ENCODE measurements at regions not wholly inside any gene's neighbourhood (a gene's known extent, or its start where the extent isn't known, plus 50 kb on each side); places are given as distances from the start of the nearest gene placed in this dataset.

DNA sequence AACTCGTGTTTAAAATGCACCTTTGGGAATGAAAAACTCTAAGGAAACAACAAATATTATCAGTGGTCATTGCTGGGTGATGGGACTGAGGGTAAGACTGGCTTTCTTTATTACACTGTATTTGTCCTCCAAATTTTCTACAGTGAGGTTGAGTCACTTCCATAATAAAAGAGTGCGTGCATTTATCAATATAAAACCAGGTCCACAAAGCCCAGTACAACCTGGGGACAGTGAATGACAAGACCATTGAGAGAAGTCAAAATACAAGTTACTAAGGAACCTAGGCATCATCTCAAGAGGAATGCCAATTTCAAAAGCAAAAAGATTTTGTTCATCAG, 76.4 kb downstream of the MAGED4 start:
- intact Hi-C loops (cut with micrococcal nuclease; ENCODE audit: unreplicated experiment), result loop anchor here (1.0 kb wide), 2 partner anchors 368 to 647 kb away; partner anchors contain the start of gene MAGED1
- Histone ChIP-seq H3K4me3 (ENCODE audit: low read depth, low read length) (peak overlapping the region; percentile 63; the same call in 1 of the 2 replicates), H3K36me3 (ENCODE audit: control insufficient read depth, insufficient read depth, low read length) (no peaks in the 10 kb centered on the region), H3K9me3 (no peaks in the 10 kb centered on the region), H3K4me1 (peaks cover 18% of the 10 kb centered on the region), H3K27me3 (replicated peaks; ENCODE audit: control insufficient read depth, insufficient read depth, low read length) (no peaks in the 10 kb centered on the region)
- Mint-ChIP-seq H3K27me3 (ENCODE audit: insufficient read depth, unreplicated experiment) (peaks cover 3% of the 10 kb centered on the region), H3K36me3 (ENCODE audit: insufficient read depth, unreplicated experiment) (peaks cover 12% of the 10 kb centered on the region), H3K4me1 (ENCODE audit: low read depth, unreplicated experiment) (peaks cover 7% of the 10 kb centered on the region), H3K4me3 (ENCODE audit: unreplicated experiment) (peak overlapping the region; percentile 88), H3K27ac (ENCODE audit: unreplicated experiment) (peak overlapping the region; percentile 90), H3K9me3 (ENCODE audit: unreplicated experiment) (no peaks in the 10 kb centered on the region)
- no peak for DNase-seq
- TF ChIP-seq, protein P1, sequence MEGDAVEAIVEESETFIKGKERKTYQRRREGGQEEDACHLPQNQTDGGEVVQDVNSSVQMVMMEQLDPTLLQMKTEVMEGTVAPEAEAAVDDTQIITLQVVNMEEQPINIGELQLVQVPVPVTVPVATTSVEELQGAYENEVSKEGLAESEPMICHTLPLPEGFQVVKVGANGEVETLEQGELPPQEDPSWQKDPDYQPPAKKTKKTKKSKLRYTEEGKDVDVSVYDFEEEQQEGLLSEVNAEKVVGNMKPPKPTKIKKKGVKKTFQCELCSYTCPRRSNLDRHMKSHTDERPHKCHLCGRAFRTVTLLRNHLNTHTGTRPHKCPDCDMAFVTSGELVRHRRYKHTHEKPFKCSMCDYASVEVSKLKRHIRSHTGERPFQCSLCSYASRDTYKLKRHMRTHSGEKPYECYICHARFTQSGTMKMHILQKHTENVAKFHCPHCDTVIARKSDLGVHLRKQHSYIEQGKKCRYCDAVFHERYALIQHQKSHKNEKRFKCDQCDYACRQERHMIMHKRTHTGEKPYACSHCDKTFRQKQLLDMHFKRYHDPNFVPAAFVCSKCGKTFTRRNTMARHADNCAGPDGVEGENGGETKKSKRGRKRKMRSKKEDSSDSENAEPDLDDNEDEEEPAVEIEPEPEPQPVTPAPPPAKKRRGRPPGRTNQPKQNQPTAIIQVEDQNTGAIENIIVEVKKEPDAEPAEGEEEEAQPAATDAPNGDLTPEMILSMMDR (IDR thresholded peaks at IDR 0.05; ENCODE audit: insufficient read depth in 1 of 2, low read depth in 1 of 2, low read length in 1 of 2, severe bottlenecking in 1 of 2, unreplicated experiment in 1 of 2), result no peak
- BruUV-seq (replicated peaks), result no TSS peak
- ChIA-PET CTCF (no interaction called here), POLR2A (no interaction called here)

DNA sequence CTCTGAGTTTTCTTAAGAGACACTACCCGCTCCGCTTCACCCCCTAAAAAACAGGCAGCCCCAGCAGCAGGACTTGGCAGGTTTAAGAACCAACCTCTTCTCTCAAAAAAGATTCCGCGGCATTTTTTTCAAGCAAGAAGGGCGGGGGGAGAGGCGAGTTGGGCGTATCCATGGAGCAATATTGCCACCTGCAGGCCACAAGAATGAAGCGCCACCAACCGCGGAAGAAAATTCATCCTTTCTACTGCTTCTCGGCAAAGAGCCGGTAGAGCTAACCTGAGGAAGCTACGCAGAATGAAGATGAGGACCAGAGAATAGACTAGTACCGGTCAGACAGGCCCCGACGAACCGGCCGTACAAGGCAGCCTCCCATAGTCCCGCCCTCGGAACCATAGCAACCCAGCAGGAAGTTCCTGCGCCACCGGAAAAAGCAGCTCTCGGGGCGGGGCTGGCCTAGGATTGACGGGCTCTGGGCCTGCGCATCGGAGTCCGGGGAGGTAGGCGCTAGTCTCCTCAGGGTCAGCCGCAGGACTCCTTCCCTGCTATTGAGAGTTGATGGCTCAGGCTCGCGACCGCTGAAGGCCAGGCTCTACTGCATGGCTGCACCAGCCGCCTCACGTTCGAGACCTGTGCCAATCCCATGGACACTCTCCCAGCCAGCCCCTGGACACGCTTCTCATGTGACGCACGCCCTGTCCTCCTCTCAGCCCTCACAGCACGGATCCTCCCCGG, 76.9 kb downstream of the MAGED4 start:
- peak overlapping the region; percentile 88 for H3K4me3 Mint-ChIP-seq (ENCODE audit: unreplicated experiment)
- intact Hi-C loops (cut with micrococcal nuclease; ENCODE audit: unreplicated experiment), result loop anchor here (1.0 kb wide), 2 partner anchors 368 to 647 kb away; partner anchors contain the start of gene MAGED1
- no TSS peak for BruUV-seq (replicated peaks)

DNA sequence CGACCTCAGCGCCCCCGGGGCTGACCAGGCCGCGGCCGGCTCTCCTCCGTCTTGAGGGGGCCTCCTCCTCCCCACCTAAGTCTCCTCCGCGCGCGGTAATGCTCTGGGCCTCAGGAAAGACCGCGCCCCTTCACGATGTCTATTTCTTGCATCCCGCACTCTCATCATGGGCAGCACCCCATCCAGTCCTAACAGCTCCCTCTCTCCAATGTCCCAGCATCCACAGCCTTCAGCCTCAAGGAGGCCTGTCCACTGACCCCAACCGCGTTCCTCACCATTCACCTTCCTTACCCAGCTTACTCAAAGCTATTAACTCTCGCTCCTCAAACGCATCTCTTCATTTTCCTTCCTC, 77.5 kb downstream of the MAGED4 start:
- ChIA-PET CTCF (no interaction called here), POLR2A (no interaction called here)
- Mint-ChIP-seq H3K36me3 (ENCODE audit: insufficient read depth, unreplicated experiment) (peaks cover 12% of the 10 kb centered on the region), H3K9me3 (ENCODE audit: unreplicated experiment) (no peaks in the 10 kb centered on the region), H3K27me3 (ENCODE audit: insufficient read depth, unreplicated experiment) (no peaks in the 10 kb centered on the region), H3K27ac (ENCODE audit: unreplicated experiment) (peak overlapping the region; percentile 90), H3K4me3 (ENCODE audit: unreplicated experiment) (peak overlapping the region; percentile 88), H3K4me1 (ENCODE audit: low read depth, unreplicated experiment) (peaks cover 7% of the 10 kb centered on the region)
- intact Hi-C loops (cut with micrococcal nuclease; ENCODE audit: unreplicated experiment), result no loop called here
- no TSS peak for BruUV-seq (replicated peaks)
- no peak for DNase-seq
- Histone ChIP-seq H3K9me3 (no peaks in the 10 kb centered on the region), H3K4me3 (ENCODE audit: low read depth, low read length) (peak overlapping the region; percentile 63), H3K36me3 (ENCODE audit: control insufficient read depth, insufficient read depth, low read length) (no peaks in the 10 kb centered on the region), H3K4me1 (peaks cover 18% of the 10 kb centered on the region), H3K27me3 (replicated peaks; ENCODE audit: control insufficient read depth, insufficient read depth, low read length) (no peaks in the 10 kb centered on the region)
- TF ChIP-seq, protein P1 (IDR thresholded peaks at IDR 0.05; ENCODE audit: insufficient read depth in 1 of 2, low read depth in 1 of 2, low read length in 1 of 2, severe bottlenecking in 1 of 2, unreplicated experiment in 1 of 2), result no peak

More for the DNA sequence above, 76.9 kb downstream of the MAGED4 start:
- H3K9me3 ChIP-seq, result no peaks in the 10 kb centered on the region
- Mint-ChIP-seq H3K36me3 (ENCODE audit: insufficient read depth, unreplicated experiment) (peaks cover 12% of the 10 kb centered on the region), H3K27me3 (ENCODE audit: insufficient read depth, unreplicated experiment) (peaks cover 3% of the 10 kb centered on the region), H3K4me1 (ENCODE audit: low read depth, unreplicated experiment) (peaks cover 7% of the 10 kb centered on the region), H3K27ac (ENCODE audit: unreplicated experiment) (peak overlapping the region; percentile 90), H3K9me3 (ENCODE audit: unreplicated experiment) (no peaks in the 10 kb centered on the region)
- ChIA-PET CTCF (no interaction called here), POLR2A (no interaction called here)
- H3K27me3 ChIP-seq (replicated peaks; ENCODE audit: control insufficient read depth, insufficient read depth, low read length), result no peaks in the 10 kb centered on the region
- TF ChIP-seq, protein P1 (IDR thresholded peaks at IDR 0.05; ENCODE audit: insufficient read depth in 1 of 2, low read depth in 1 of 2, low read length in 1 of 2, severe bottlenecking in 1 of 2, unreplicated experiment in 1 of 2), result peak; percentile 68 to 87
- H3K36me3 ChIP-seq (ENCODE audit: control insufficient read depth, insufficient read depth, low read length), result no peaks in the 10 kb centered on the region
- H3K4me1 ChIP-seq, result peaks cover 18% of the 10 kb centered on the region
- DNase-seq, result peak; percentile 86 to 90
- H3K4me3 ChIP-seq (ENCODE audit: low read depth, low read length), result peak overlapping the region; percentile 63
